RWPE2 (cell line): ENCODE measurements at regions not wholly inside any gene's neighbourhood (a gene's known extent, or its start where the extent isn't known, plus 50 kb on each side); places are given as distances from the start of the nearest gene placed in this dataset.

ENCODE experiments used
- ATAC-seq: fragments of 200-7000 bp; cut with Tn5 transposase; 3 replicates; pipeline ENCODE4 v1.9.1; 2021; ENCODE audit warnings: low read depth
- DNase-seq: peaks from one replicate; pipeline ENCODE4 v3.0.0-alpha.2; 2020; ENCODE audit warnings: low spot score
- H3K27ac ChIP-seq: fragments of 450-650 bp; 2 replicates; pipeline ENCODE4 v1.5.1; 2017; ENCODE audit warnings: mild to moderate bottlenecking; ENCODE audit not compliant: poor library complexity, severe bottlenecking
- H3K27me3 ChIP-seq: fragments of 250-450 bp; sonication (Bioruptor Pico); 2 replicates; pipeline ENCODE4 v1.5.1; 2021; ENCODE audit warnings: mild to moderate bottlenecking, moderate library complexity; ENCODE audit not compliant: insufficient read depth, poor library complexity, severe bottlenecking
- H3K36me3 ChIP-seq: fragments of 250-450 bp; sonication (Bioruptor Pico); 2 replicates; pipeline ENCODE4 v1.5.1; 2020; ENCODE audit warnings: low read depth, mild to moderate bottlenecking, moderate library complexity
- H3K4me1 ChIP-seq: fragments of 250-450 bp; sonication (Bioruptor Pico); 2 replicates; pipeline ENCODE4 v1.5.1; 2021; ENCODE audit warnings: mild to moderate bottlenecking, moderate library complexity; ENCODE audit not compliant: insufficient read depth, poor library complexity, severe bottlenecking
- H3K4me3 ChIP-seq: fragments of 250-450 bp; sonication (Bioruptor Pico); 2 replicates; pipeline ENCODE4 v1.5.1; 2021; ENCODE audit warnings: mild to moderate bottlenecking, moderate library complexity; ENCODE audit not compliant: severe bottlenecking
- H3K9me3 ChIP-seq: fragments of 250-450 bp; sonication (Bioruptor Pico); 2 replicates; pipeline ENCODE4 v1.5.1; 2021; ENCODE audit warnings: mild to moderate bottlenecking, moderate library complexity; ENCODE audit not compliant: severe bottlenecking
- TF ChIP-seq, protein P1 (sequence below): fragments of 450-650 bp; IDR thresholded peaks from one replicate; pipeline ENCODE4 v1.5.1; 2017; ENCODE audit warnings: mild to moderate bottlenecking, moderate library complexity; ENCODE audit not compliant: poor library complexity, severe bottlenecking

DNA sequence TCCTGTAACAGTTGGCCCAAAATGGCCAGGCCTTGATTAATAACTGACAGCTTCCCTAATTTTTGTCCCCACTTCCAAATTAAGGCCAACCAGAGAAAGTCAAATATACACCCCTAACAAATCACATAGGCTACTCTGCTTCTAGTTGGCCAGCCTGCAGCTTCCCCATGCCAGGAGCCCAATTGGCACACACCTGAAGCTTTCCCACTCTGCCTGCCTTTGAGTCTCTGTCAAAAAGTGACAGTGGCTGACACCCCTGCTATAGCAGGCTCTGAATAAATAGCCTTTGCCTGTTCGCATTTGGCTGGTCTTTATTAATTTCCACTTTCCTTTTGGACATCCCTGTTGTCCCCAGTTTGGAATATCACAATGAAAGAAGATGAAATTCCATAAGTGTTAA is 256.6 kb upstream of the NCKAP5 start:
- no peaks in the 10 kb centered on the region for H3K9me3 ChIP-seq
- TF ChIP-seq, protein P1, sequence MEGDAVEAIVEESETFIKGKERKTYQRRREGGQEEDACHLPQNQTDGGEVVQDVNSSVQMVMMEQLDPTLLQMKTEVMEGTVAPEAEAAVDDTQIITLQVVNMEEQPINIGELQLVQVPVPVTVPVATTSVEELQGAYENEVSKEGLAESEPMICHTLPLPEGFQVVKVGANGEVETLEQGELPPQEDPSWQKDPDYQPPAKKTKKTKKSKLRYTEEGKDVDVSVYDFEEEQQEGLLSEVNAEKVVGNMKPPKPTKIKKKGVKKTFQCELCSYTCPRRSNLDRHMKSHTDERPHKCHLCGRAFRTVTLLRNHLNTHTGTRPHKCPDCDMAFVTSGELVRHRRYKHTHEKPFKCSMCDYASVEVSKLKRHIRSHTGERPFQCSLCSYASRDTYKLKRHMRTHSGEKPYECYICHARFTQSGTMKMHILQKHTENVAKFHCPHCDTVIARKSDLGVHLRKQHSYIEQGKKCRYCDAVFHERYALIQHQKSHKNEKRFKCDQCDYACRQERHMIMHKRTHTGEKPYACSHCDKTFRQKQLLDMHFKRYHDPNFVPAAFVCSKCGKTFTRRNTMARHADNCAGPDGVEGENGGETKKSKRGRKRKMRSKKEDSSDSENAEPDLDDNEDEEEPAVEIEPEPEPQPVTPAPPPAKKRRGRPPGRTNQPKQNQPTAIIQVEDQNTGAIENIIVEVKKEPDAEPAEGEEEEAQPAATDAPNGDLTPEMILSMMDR = no peak
- H3K4me3 ChIP-seq = no peak overlapping the region
- peaks cover 5% of the 10 kb centered on the region for H3K4me1 ChIP-seq
- no peak overlapping the region for H3K27ac ChIP-seq
- no peak for ATAC-seq
- no peak for DNase-seq
- H3K27me3 ChIP-seq = no peaks in the 10 kb centered on the region
- no peaks in the 10 kb centered on the region for H3K36me3 ChIP-seq

- TF ChIP-seq, protein P1 = no peak
- no peak overlapping the region for H3K27ac ChIP-seq
- ATAC-seq = no peak
Measured at GRCh38 chr2:133825778-133826177, 257.5 kb upstream of the NCKAP5 start.

DNA sequence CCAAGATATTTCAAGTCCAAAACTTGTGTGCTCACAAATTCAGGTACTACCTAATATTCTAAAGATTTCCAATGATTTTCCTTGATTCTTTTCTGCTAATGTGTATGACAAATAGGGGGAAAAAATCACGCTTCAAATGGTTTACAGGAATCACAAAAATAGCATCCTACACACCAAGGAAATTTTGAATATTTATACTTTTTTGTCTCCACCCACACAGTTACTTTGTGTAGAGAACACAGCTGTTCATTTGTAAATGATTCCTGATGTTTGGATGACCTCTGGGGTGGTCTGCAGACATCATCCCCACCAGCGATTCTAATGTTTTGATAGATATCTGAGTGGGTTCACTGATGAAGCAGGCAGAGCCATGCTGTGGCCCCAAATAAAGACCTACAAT is 260.6 kb upstream of the NCKAP5 start:
- ATAC-seq = no peak
- no peak overlapping the region for H3K27ac ChIP-seq
- H3K27me3 ChIP-seq = no peaks in the 10 kb centered on the region
- TF ChIP-seq, protein P1 = no peak
- DNase-seq = no peak
- no peak overlapping the region for H3K4me3 ChIP-seq
- no peaks in the 10 kb centered on the region for H3K36me3 ChIP-seq
- no peaks in the 10 kb centered on the region for H3K9me3 ChIP-seq
- no peaks in the 10 kb centered on the region for H3K4me1 ChIP-seq

More at GRCh38 chr2:133825778-133826177, 257.5 kb upstream of the NCKAP5 start:
- Histone ChIP-seq H3K4me3 (no peak overlapping the region), H3K4me1 (peaks cover 5% of the 10 kb centered on the region), H3K36me3 (no peaks in the 10 kb centered on the region), H3K27me3 (no peaks in the 10 kb centered on the region), H3K9me3 (no peaks in the 10 kb centered on the region)
- DNase-seq = no peak

- no peak for ATAC-seq
- TF ChIP-seq, protein P1 = no peak
- no peak overlapping the region for H3K27ac ChIP-seq
- H3K4me1 ChIP-seq = no peaks in the 10 kb centered on the region
- no peaks in the 10 kb centered on the region for H3K27me3 ChIP-seq
- H3K36me3 ChIP-seq = no peaks in the 10 kb centered on the region
- H3K4me3 ChIP-seq = no peak overlapping the region
- H3K9me3 ChIP-seq = no peaks in the 10 kb centered on the region
- DNase-seq = no peak
Measured at GRCh38 chr2:133829450-133830020, 261.3 kb upstream of the NCKAP5 start.

- no peaks in the 10 kb centered on the region for H3K4me1 ChIP-seq
- H3K36me3 ChIP-seq = no peaks in the 10 kb centered on the region
- no peaks in the 10 kb centered on the region for H3K27me3 ChIP-seq
- H3K9me3 ChIP-seq = no peaks in the 10 kb centered on the region
- no peak overlapping the region for H3K4me3 ChIP-seq
- DNase-seq (no peak), ATAC-seq (no peak)
- TF ChIP-seq, protein P1 = no peak
- no peak overlapping the region for H3K27ac ChIP-seq
Measured at GRCh38 chr2:133833746-133834145, 265.5 kb upstream of the NCKAP5 start.
